Transverse colon (tissue), 4 donors: ENCODE measurements at regions not wholly inside any gene's neighbourhood (a gene's known extent, or its start where the extent isn't known, plus 50 kb on each side); places are given as distances from the start of the nearest gene placed in this dataset.

Experiments
- DNase-seq: peaks from one replicate; pipeline ENCODE4 v3.0.0-alpha.2; 2019
- H3K27ac ChIP-seq, 4 donors: fragments of 200-600 bp; sonication (generic); 2 replicates each; pipeline ENCODE4 v1.5.1; 2016 to 2018; ENCODE audit warnings: inconsistent platforms in 4 of 4
- H3K27me3 ChIP-seq: fragments of 200-600 bp; sonication (generic); 2 replicates; pipeline ENCODE4 v1.5.1; 2017; ENCODE audit warnings: inconsistent platforms
- H3K36me3 ChIP-seq, 4 donors: fragments of 200-600 bp; sonication (generic); 2 replicates each; pipeline ENCODE4 v1.5.1; 2017 to 2019; ENCODE audit warnings: inconsistent platforms in 4 of 4
- H3K4me1 ChIP-seq, 4 donors: fragments of 200-600 bp; sonication (generic); 2 replicates each; pipeline ENCODE4 v1.5.1; 2017 to 2020; ENCODE audit warnings: inconsistent platforms in 4 of 4
- H3K4me3 ChIP-seq, 4 donors: fragments of 200-600 bp; sonication (generic); 1 replicate in 1 of 4; 2 replicates in 3 of 4; pipeline versions ENCODE4 v1.5.1 to v1.6.1; 2017 to 2019; ENCODE audit warnings: inconsistent platforms in 4 of 4
- H3K9me3 ChIP-seq, 2 donors: fragments of 200-600 bp; sonication (generic); 2 replicates each; pipeline ENCODE4 v1.5.1; 2017 to 2019; ENCODE audit warnings: inconsistent platforms in 2 of 2
- EP300 ChIP-seq: sonication (generic); formaldehyde crosslinking; IDR thresholded peaks from one replicate; pipeline ENCODE4 v1.6.1; 2017; ENCODE audit warnings: antibody characterized with exemption, low read depth
- POLR2A ChIP-seq: fragments of 450-650 bp; IDR thresholded peaks from one replicate; pipeline ENCODE4 v1.6.1; 2016; ENCODE audit warnings: antibody characterized with exemption, mild to moderate bottlenecking, moderate library complexity
- POLR2AphosphoS5 ChIP-seq, 3 donors: sonication (generic); formaldehyde crosslinking; IDR thresholded peaks; one replicate each; pipeline ENCODE4 v1.6.1; 2016; ENCODE audit warnings: antibody characterized with exemption in 3 of 3
- WGBS, 2 donors: methylation state at CpG; one replicate each; pipeline ENCODE4 v1.1.5; 2018; ENCODE audit warnings: low coverage in 1 of 2; 5-methylcytosine and 5-hydroxymethylcytosine counted together
- in situ Hi-C, 4 donors: fragments of 200-750 bp; cut with MboI; loops; one replicate each; pipeline versions ENCODE4 v1.15.0 to v1.15.1; 2017; ENCODE audit warnings: low sequenced_read_pairs in 3 of 4, low pct_ligation_motif_present in 1 of 4, low pct_unique_long_range_greater_than_20kb in 1 of 4
- intact Hi-C: fragments of 100-400 bp; cut with DNase I; formaldehyde crosslinking; loops from one replicate; pipeline ENCODE4 v1.15.1; 2023; ENCODE audit warnings: low total_unique reads
- TF ChIP-seq, protein P1 (sequence below), 5 experiments: fragments of 200-600 bp in 3 of 5; fragments of 450-650 bp in 2 of 5; sonication (generic) in 3 of 5; IDR thresholded peaks; 1 replicate in 2 of 5; 2 replicates in 3 of 5; pipeline ENCODE4 v1.5.1; 2016 to 2017; ENCODE audit warnings: antibody characterized with exemption in 5 of 5, inconsistent platforms in 3 of 5, mild to moderate bottlenecking in 2 of 5, moderate library complexity in 1 of 5

GRCh38 chr11:46198245-46199240 lies 77.3 kb upstream of the PHF21A start:
- no peak for DNase-seq
- intact Hi-C loops = no loop called here
- no peaks in the 10 kb centered on the region for H3K36me3 ChIP-seq
- H3K4me3 ChIP-seq = no peak overlapping the region
- peaks cover 4% of the 10 kb centered on the region for H3K27me3 ChIP-seq
- no peaks in the 10 kb centered on the region for H3K4me1 ChIP-seq
- 74 to 87% methylated on average over 5 to 8 of the region's 8 CpGs for WGBS, 2 donors
- in situ Hi-C loops = no loop called here
- no peaks in the 10 kb centered on the region for H3K9me3 ChIP-seq
- H3K27ac ChIP-seq = no peak overlapping the region
- TF ChIP-seq POLR2A (no peak), POLR2AphosphoS5 (IDR thresholded peaks at IDR 0.05) (no peak), EP300 (no peak)
- TF ChIP-seq, protein P1, sequence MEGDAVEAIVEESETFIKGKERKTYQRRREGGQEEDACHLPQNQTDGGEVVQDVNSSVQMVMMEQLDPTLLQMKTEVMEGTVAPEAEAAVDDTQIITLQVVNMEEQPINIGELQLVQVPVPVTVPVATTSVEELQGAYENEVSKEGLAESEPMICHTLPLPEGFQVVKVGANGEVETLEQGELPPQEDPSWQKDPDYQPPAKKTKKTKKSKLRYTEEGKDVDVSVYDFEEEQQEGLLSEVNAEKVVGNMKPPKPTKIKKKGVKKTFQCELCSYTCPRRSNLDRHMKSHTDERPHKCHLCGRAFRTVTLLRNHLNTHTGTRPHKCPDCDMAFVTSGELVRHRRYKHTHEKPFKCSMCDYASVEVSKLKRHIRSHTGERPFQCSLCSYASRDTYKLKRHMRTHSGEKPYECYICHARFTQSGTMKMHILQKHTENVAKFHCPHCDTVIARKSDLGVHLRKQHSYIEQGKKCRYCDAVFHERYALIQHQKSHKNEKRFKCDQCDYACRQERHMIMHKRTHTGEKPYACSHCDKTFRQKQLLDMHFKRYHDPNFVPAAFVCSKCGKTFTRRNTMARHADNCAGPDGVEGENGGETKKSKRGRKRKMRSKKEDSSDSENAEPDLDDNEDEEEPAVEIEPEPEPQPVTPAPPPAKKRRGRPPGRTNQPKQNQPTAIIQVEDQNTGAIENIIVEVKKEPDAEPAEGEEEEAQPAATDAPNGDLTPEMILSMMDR (IDR thresholded peaks at IDR 0.05) = no peak

DNA sequence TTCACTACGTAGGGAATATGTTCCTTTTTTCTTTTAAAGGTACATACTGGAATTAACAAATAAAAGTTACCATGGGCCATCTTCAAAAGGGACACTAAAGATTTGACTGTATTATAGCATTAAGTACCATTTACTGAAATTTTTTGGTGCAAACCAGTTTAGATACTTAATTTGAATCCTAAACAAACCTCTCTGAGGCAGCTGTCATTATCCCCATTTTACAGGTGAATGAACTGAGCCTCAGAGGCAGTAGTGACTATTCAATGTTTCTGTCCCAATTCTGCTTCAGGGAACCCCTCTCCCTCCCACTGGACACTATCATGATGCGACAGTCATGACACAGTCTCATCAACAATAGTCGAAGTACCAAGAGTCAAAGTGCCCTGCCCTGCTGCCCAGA lies 76.2 kb upstream of the PHF21A start:
- in situ Hi-C loops = no loop called here

DNA sequence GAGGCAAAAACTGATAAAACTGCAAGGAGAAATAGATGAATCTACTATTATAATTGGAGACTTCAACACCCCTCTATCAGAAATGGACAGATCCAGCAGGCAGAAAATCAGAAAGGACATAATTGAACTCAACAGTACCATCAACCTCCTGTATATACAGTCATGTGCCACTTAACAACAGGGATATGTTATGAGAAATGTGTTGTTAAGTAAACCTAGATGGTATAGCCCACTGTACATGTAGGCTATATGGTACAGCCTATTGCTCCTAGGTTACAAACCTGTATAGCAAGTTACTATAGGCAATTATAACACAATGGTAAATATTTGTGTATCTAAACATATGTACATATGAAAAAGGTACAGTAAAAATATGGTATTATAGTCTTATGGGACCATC lies 66.8 kb upstream of the PHF21A start:
- no peak for DNase-seq
- Histone ChIP-seq H3K36me3 (no peaks in the 10 kb centered on the region), H3K27ac (no peak overlapping the region), H3K4me3 (no peak overlapping the region), H3K4me1 (no peaks in the 10 kb centered on the region), H3K9me3 (peaks cover 0 to 3% of the 10 kb centered on the region in 2 donors), H3K27me3 (peaks cover 4% of the 10 kb centered on the region)
- in situ Hi-C loops (no loop called here), intact Hi-C loops (no loop called here)
- TF ChIP-seq POLR2AphosphoS5 (IDR thresholded peaks at IDR 0.05) = no peak
- TF ChIP-seq POLR2A = no peak
- no peak for TF ChIP-seq EP300
- TF ChIP-seq, protein P1 (IDR thresholded peaks at IDR 0.05) = no peak

More for the DNA sequence above, 76.2 kb upstream of the PHF21A start:
- intact Hi-C loops = no loop called here
- no peaks in the 10 kb centered on the region for H3K4me1 ChIP-seq
- peaks cover 4% of the 10 kb centered on the region for H3K27me3 ChIP-seq
- no peaks in the 10 kb centered on the region for H3K36me3 ChIP-seq
- H3K4me3 ChIP-seq = no peak overlapping the region
- WGBS, 2 donors = 48 to 79% methylated on average over 1 to 3 of the region's 3 CpGs
- DNase-seq = no peak
- no peak for TF ChIP-seq POLR2AphosphoS5 (IDR thresholded peaks at IDR 0.05)
- no peak for TF ChIP-seq EP300
- no peak for TF ChIP-seq POLR2A
- TF ChIP-seq, protein P1 (IDR thresholded peaks at IDR 0.05) = no peak
- no peak overlapping the region for H3K27ac ChIP-seq
- H3K9me3 ChIP-seq = no peaks in the 10 kb centered on the region

- TF ChIP-seq POLR2A (no peak), EP300 (no peak), POLR2AphosphoS5 (IDR thresholded peaks at IDR 0.05) (no peak)
- TF ChIP-seq, protein P1 (IDR thresholded peaks at IDR 0.05) = no peak
Measured at GRCh38 chr11:46183819-46184218, 62.6 kb upstream of the PHF21A start.

More at GRCh38 chr11:46183819-46184218, 62.6 kb upstream of the PHF21A start:
- in situ Hi-C loops (no loop called here), intact Hi-C loops (no loop called here)
- WGBS, 2 donors = 71 to 75% methylated on average over 4 of the region's 4 CpGs
- H3K4me3 ChIP-seq = no peak overlapping the region
- no peaks in the 10 kb centered on the region for H3K36me3 ChIP-seq
- H3K27me3 ChIP-seq = peaks cover 8% of the 10 kb centered on the region
- no peak overlapping the region for H3K27ac ChIP-seq
- no peak for DNase-seq
- no peaks in the 10 kb centered on the region for H3K4me1 ChIP-seq
- H3K9me3 ChIP-seq = no peaks in the 10 kb centered on the region
